ENCODE measurements at regions not wholly inside any gene's neighbourhood (a gene's known extent, or its start where the extent isn't known, plus 50 kb on each side); places are given as distances from the start of the nearest gene placed in this dataset.

GRCh38 chr2:12881952-12882351, 165.2 kb downstream of the TRIB2 start:
- Histone ChIP-seq H3K4me3 (no peak overlapping the region), H3K4me1 (peaks cover 0 to 27% of the 10 kb centered on the region in 2 donors), H3K36me3 (no peaks in the 10 kb centered on the region), H3K27ac (no peak overlapping the region), H3K9me3 (no peaks in the 10 kb centered on the region), H3K27me3 (no peaks in the 10 kb centered on the region)
- DNase-seq (ENCODE audit: low spot score): no peak
- no peak for TF ChIP-seq CTCF (IDR thresholded peaks at IDR 0.05)

- no peaks in the 10 kb centered on the region for H3K36me3 ChIP-seq
- DNase-seq (ENCODE audit: low spot score): no peak
- peaks cover 0 to 27% of the 10 kb centered on the region in 2 donors for H3K4me1 ChIP-seq
- no peak overlapping the region for H3K27ac ChIP-seq
- no peak for TF ChIP-seq CTCF (IDR thresholded peaks at IDR 0.05)
- H3K9me3 ChIP-seq: no peaks in the 10 kb centered on the region
- no peaks in the 10 kb centered on the region for H3K27me3 ChIP-seq
- H3K4me3 ChIP-seq: no peak overlapping the region
Measured at GRCh38 chr2:12882393-12882792, 165.7 kb downstream of the TRIB2 start.

- H3K27ac ChIP-seq: peak overlapping the region in 1 of 2 donors; percentile 71
- H3K9me3 ChIP-seq: no peaks in the 10 kb centered on the region
- no peaks in the 10 kb centered on the region for H3K27me3 ChIP-seq
- no peaks in the 10 kb centered on the region for H3K36me3 ChIP-seq
- TF ChIP-seq CTCF (IDR thresholded peaks at IDR 0.05): no peak
- H3K4me1 ChIP-seq: peaks cover 0 to 27% of the 10 kb centered on the region in 2 donors
- H3K4me3 ChIP-seq: no peak overlapping the region
- DNase-seq (ENCODE audit: low spot score): no peak
Measured at GRCh38 chr2:12883906-12884305, 167.2 kb downstream of the TRIB2 start.

- Histone ChIP-seq H3K27me3 (no peaks in the 10 kb centered on the region), H3K36me3 (no peaks in the 10 kb centered on the region), H3K9me3 (no peaks in the 10 kb centered on the region), H3K4me3 (no peak overlapping the region), H3K27ac (peak overlapping the region; percentile 48 to 71), H3K4me1 (peaks cover 0 to 27% of the 10 kb centered on the region in 2 donors)
- DNase-seq (ENCODE audit: low spot score): peak; percentile 86
- TF ChIP-seq CTCF (IDR thresholded peaks at IDR 0.05): no peak
Measured at GRCh38 chr2:12884713-12885282, 168.1 kb downstream of the TRIB2 start.

GRCh38 chr2:12890066-12890465, 173.3 kb downstream of the TRIB2 start:
- peaks cover 0 to 17% of the 10 kb centered on the region in 2 donors for H3K9me3 ChIP-seq
- H3K27me3 ChIP-seq: no peaks in the 10 kb centered on the region

More at GRCh38 chr2:12890066-12890465, 173.3 kb downstream of the TRIB2 start:
- no peak overlapping the region for H3K4me3 ChIP-seq
- no peak for TF ChIP-seq CTCF (IDR thresholded peaks at IDR 0.05)
- DNase-seq (ENCODE audit: low spot score): no peak
- peaks cover 0 to 13% of the 10 kb centered on the region in 2 donors for H3K4me1 ChIP-seq
- H3K36me3 ChIP-seq: no peaks in the 10 kb centered on the region
- no peak overlapping the region for H3K27ac ChIP-seq
